ENCODE measurements at regions not wholly inside any gene's neighbourhood (a gene's known extent, or its start where the extent isn't known, plus 50 kb on each side); places are given as distances from the start of the nearest gene placed in this dataset.

DNA sequence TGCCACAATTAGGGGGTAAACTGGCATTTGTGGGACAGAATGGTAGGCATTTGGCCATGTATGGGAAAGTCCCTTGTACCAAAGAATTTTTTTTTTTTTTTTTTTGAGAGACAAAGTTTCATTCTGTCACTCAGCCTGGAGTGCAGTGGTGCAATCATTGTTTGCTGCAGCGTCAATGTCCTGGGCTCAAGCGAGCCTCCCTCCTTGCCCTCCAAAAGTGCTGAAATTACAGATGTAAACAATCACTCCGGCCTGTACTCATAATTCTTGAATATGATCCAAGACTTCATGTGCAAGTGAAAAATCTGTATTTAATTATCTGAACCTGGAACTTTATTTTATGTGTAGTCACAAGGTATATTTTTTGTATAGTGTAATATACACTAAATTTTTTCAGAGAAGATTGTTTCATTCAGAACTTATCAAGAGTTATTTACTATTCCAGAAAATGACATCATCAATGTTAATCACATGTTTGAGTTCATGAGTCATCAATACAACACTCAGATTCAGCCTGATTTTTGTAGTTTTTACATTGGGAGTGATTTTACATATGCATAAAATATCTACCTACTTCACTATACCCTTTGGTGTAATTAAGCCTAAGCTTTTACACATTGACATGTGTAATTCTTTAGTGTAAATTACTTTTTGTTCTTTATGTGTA, 138.7 kb upstream of the L3MBTL4 start (continued):
- TF ChIP-seq, protein P1, sequence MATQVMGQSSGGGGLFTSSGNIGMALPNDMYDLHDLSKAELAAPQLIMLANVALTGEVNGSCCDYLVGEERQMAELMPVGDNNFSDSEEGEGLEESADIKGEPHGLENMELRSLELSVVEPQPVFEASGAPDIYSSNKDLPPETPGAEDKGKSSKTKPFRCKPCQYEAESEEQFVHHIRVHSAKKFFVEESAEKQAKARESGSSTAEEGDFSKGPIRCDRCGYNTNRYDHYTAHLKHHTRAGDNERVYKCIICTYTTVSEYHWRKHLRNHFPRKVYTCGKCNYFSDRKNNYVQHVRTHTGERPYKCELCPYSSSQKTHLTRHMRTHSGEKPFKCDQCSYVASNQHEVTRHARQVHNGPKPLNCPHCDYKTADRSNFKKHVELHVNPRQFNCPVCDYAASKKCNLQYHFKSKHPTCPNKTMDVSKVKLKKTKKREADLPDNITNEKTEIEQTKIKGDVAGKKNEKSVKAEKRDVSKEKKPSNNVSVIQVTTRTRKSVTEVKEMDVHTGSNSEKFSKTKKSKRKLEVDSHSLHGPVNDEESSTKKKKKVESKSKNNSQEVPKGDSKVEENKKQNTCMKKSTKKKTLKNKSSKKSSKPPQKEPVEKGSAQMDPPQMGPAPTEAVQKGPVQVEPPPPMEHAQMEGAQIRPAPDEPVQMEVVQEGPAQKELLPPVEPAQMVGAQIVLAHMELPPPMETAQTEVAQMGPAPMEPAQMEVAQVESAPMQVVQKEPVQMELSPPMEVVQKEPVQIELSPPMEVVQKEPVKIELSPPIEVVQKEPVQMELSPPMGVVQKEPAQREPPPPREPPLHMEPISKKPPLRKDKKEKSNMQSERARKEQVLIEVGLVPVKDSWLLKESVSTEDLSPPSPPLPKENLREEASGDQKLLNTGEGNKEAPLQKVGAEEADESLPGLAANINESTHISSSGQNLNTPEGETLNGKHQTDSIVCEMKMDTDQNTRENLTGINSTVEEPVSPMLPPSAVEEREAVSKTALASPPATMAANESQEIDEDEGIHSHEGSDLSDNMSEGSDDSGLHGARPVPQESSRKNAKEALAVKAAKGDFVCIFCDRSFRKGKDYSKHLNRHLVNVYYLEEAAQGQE (IDR thresholded peaks at IDR 0.05; ENCODE audit: borderline replicate concordance), result no peak
- TF ChIP-seq, protein P1 (CRISPR knock-in tag; IDR thresholded peaks at IDR 0.05; ENCODE audit: low read depth), result no peak
- no peak for TF ChIP-seq ERF (CRISPR knock-in tag; IDR thresholded peaks at IDR 0.05)
- TF ChIP-seq, protein P2, sequence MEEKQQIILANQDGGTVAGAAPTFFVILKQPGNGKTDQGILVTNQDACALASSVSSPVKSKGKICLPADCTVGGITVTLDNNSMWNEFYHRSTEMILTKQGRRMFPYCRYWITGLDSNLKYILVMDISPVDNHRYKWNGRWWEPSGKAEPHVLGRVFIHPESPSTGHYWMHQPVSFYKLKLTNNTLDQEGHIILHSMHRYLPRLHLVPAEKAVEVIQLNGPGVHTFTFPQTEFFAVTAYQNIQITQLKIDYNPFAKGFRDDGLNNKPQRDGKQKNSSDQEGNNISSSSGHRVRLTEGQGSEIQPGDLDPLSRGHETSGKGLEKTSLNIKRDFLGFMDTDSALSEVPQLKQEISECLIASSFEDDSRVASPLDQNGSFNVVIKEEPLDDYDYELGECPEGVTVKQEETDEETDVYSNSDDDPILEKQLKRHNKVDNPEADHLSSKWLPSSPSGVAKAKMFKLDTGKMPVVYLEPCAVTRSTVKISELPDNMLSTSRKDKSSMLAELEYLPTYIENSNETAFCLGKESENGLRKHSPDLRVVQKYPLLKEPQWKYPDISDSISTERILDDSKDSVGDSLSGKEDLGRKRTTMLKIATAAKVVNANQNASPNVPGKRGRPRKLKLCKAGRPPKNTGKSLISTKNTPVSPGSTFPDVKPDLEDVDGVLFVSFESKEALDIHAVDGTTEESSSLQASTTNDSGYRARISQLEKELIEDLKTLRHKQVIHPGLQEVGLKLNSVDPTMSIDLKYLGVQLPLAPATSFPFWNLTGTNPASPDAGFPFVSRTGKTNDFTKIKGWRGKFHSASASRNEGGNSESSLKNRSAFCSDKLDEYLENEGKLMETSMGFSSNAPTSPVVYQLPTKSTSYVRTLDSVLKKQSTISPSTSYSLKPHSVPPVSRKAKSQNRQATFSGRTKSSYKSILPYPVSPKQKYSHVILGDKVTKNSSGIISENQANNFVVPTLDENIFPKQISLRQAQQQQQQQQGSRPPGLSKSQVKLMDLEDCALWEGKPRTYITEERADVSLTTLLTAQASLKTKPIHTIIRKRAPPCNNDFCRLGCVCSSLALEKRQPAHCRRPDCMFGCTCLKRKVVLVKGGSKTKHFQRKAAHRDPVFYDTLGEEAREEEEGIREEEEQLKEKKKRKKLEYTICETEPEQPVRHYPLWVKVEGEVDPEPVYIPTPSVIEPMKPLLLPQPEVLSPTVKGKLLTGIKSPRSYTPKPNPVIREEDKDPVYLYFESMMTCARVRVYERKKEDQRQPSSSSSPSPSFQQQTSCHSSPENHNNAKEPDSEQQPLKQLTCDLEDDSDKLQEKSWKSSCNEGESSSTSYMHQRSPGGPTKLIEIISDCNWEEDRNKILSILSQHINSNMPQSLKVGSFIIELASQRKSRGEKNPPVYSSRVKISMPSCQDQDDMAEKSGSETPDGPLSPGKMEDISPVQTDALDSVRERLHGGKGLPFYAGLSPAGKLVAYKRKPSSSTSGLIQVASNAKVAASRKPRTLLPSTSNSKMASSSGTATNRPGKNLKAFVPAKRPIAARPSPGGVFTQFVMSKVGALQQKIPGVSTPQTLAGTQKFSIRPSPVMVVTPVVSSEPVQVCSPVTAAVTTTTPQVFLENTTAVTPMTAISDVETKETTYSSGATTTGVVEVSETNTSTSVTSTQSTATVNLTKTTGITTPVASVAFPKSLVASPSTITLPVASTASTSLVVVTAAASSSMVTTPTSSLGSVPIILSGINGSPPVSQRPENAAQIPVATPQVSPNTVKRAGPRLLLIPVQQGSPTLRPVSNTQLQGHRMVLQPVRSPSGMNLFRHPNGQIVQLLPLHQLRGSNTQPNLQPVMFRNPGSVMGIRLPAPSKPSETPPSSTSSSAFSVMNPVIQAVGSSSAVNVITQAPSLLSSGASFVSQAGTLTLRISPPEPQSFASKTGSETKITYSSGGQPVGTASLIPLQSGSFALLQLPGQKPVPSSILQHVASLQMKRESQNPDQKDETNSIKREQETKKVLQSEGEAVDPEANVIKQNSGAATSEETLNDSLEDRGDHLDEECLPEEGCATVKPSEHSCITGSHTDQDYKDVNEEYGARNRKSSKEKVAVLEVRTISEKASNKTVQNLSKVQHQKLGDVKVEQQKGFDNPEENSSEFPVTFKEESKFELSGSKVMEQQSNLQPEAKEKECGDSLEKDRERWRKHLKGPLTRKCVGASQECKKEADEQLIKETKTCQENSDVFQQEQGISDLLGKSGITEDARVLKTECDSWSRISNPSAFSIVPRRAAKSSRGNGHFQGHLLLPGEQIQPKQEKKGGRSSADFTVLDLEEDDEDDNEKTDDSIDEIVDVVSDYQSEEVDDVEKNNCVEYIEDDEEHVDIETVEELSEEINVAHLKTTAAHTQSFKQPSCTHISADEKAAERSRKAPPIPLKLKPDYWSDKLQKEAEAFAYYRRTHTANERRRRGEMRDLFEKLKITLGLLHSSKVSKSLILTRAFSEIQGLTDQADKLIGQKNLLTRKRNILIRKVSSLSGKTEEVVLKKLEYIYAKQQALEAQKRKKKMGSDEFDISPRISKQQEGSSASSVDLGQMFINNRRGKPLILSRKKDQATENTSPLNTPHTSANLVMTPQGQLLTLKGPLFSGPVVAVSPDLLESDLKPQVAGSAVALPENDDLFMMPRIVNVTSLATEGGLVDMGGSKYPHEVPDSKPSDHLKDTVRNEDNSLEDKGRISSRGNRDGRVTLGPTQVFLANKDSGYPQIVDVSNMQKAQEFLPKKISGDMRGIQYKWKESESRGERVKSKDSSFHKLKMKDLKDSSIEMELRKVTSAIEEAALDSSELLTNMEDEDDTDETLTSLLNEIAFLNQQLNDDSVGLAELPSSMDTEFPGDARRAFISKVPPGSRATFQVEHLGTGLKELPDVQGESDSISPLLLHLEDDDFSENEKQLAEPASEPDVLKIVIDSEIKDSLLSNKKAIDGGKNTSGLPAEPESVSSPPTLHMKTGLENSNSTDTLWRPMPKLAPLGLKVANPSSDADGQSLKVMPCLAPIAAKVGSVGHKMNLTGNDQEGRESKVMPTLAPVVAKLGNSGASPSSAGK (IDR thresholded peaks at IDR 0.05), result no peak
